Smooth muscle cell (in vitro differentiated cells): ENCODE measurements at regions not wholly inside any gene's neighbourhood (a gene's known extent, or its start where the extent isn't known, plus 50 kb on each side); places are given as distances from the start of the nearest gene placed in this dataset.

Source experiments
- DNase-seq: peaks from one replicate; lab custom pipeline; 2025; ENCODE audit not compliant: unreplicated experiment; lab: John Stamatoyannopoulos, UW
- H2AFZ ChIP-seq: fragments of 200-600 bp; sonication (generic); 2 replicates; pipeline ENCODE4 v1.6.0; 2016; ENCODE audit warnings: antibody characterized with exemption, low read depth, mild to moderate bottlenecking
- H3F3A ChIP-seq: fragments of 200-600 bp; sonication (generic); 2 replicates; pipeline ENCODE4 v1.6.0; 2017; ENCODE audit warnings: antibody characterized with exemption, low read depth
- H3K27ac ChIP-seq: fragments of 200-600 bp; sonication (generic); 2 replicates; pipeline ENCODE4 v1.5.1; 2016; ENCODE audit warnings: low read depth, mild to moderate bottlenecking
- H3K27me3 ChIP-seq: fragments of 200-600 bp; sonication (generic); 2 replicates; pipeline ENCODE4 v1.6.1; 2016; ENCODE audit warnings: low read depth, mild to moderate bottlenecking
- H3K36me3 ChIP-seq: fragments of 200-600 bp; sonication (generic); 2 replicates; pipeline ENCODE4 v1.5.1; 2016; ENCODE audit warnings: low read depth
- H3K4me1 ChIP-seq: fragments of 200-600 bp; sonication (generic); 2 replicates; pipeline ENCODE4 v1.5.1; 2016; ENCODE audit warnings: low read depth
- H3K4me2 ChIP-seq: fragments of 200-600 bp; sonication (generic); 2 replicates; pipeline ENCODE4 v1.6.0; 2016; ENCODE audit warnings: mild to moderate bottlenecking
- H3K4me3 ChIP-seq: fragments of 200-600 bp; sonication (generic); 2 replicates; pipeline ENCODE4 v1.5.1; 2016; ENCODE audit warnings: mild to moderate bottlenecking
- H3K79me2 ChIP-seq: fragments of 200-600 bp; sonication (generic); 2 replicates; pipeline ENCODE4 v1.6.0; 2016; ENCODE audit warnings: low read depth, mild to moderate bottlenecking
- H3K9ac ChIP-seq: fragments of 200-600 bp; sonication (generic); 2 replicates; pipeline ENCODE4 v1.6.0; 2016; ENCODE audit warnings: low read depth
- H3K9me3 ChIP-seq: fragments of 200-600 bp; sonication (generic); replicated peaks from 2 replicates; pipeline ENCODE4 v1.5.1; 2016; ENCODE audit warnings: low read depth
- H4K20me1 ChIP-seq: fragments of 200-600 bp; sonication (generic); 2 replicates; pipeline ENCODE4 v1.6.0; 2016; ENCODE audit warnings: low read depth
- CTCF ChIP-seq: fragments of 200-600 bp; sonication (generic); IDR thresholded peaks from 2 replicates; pipeline ENCODE4 v1.5.1; 2017; ENCODE audit warnings: borderline replicate concordance, mild to moderate bottlenecking, antibody characterized with exemption; ENCODE audit not compliant: insufficient read depth, poor library complexity, severe bottlenecking
- WGBS: methylation state at CpG from one replicate; pipeline ENCODE4 v1.1.7; 2016; ENCODE audit warnings: low lambda C conversion rate; 5-methylcytosine and 5-hydroxymethylcytosine counted together

- Histone ChIP-seq H3K9ac (no peak overlapping the region), H3K4me1 (peaks cover 7% of the 10 kb centered on the region), H3K27me3 (no peaks in the 10 kb centered on the region), H3K27ac (peak overlapping the region; percentile 57), H4K20me1 (no peaks in the 10 kb centered on the region), H3K4me3 (no peak overlapping the region), H3F3A (peaks cover 11% of the 10 kb centered on the region), H3K36me3 (no peaks in the 10 kb centered on the region), H2AFZ (peak overlapping the region; percentile 90), H3K79me2 (no peaks in the 10 kb centered on the region), H3K4me2 (peak overlapping the region; percentile 59), H3K9me3 (no peaks in the 10 kb centered on the region)
- 4% methylated on average over 1 of the region's 1 CpG for WGBS
- no peak for DNase-seq
- TF ChIP-seq CTCF: no peak
Measured at GRCh38 chr12:75848961-75849360, 182.6 kb downstream of the PHLDA1 start.

GRCh38 chr12:75848431-75848925 lies 183.1 kb downstream of the PHLDA1 start:
- Histone ChIP-seq H4K20me1 (no peaks in the 10 kb centered on the region), H3K27me3 (no peaks in the 10 kb centered on the region), H3K36me3 (no peaks in the 10 kb centered on the region), H3K27ac (peak overlapping the region; percentile 57), H3K4me3 (no peak overlapping the region), H3K79me2 (no peaks in the 10 kb centered on the region), H3K4me2 (peak overlapping the region; percentile 59), H3K4me1 (peaks cover 7% of the 10 kb centered on the region), H3K9ac (no peak overlapping the region), H3F3A (peaks cover 11% of the 10 kb centered on the region), H2AFZ (peak overlapping the region; percentile 90), H3K9me3 (no peaks in the 10 kb centered on the region)
- WGBS: 24% methylated on average over 7 of the region's 7 CpGs
- DNase-seq: no peak
- no peak for TF ChIP-seq CTCF

GRCh38 chr12:75846102-75846501 lies 185.5 kb downstream of the PHLDA1 start:
- Histone ChIP-seq H3K4me2 (no peak overlapping the region), H3K9me3 (no peaks in the 10 kb centered on the region), H2AFZ (no peak overlapping the region), H3K9ac (no peak overlapping the region), H3K36me3 (no peaks in the 10 kb centered on the region), H3K79me2 (no peaks in the 10 kb centered on the region), H3K4me3 (no peak overlapping the region), H3K27me3 (no peaks in the 10 kb centered on the region), H3F3A (peaks cover 11% of the 10 kb centered on the region), H4K20me1 (no peaks in the 10 kb centered on the region), H3K4me1 (peaks cover 7% of the 10 kb centered on the region), H3K27ac (no peak overlapping the region)
- TF ChIP-seq CTCF: no peak
- WGBS: 100% methylated on average over 1 of the region's 1 CpG
- no peak for DNase-seq

- H3K4me1 ChIP-seq: peaks cover 7% of the 10 kb centered on the region
- no peaks in the 10 kb centered on the region for H3K9me3 ChIP-seq
- H3K27ac ChIP-seq: no peak overlapping the region
- no peaks in the 10 kb centered on the region for H3K36me3 ChIP-seq
- DNase-seq: no peak
- 80% methylated on average over 6 of the region's 6 CpGs for WGBS
- no peak overlapping the region for H2AFZ ChIP-seq
- H3K9ac ChIP-seq: no peak overlapping the region
- no peaks in the 10 kb centered on the region for H3K79me2 ChIP-seq
- TF ChIP-seq CTCF: no peak
- no peak overlapping the region for H3K4me2 ChIP-seq
- no peaks in the 10 kb centered on the region for H3K27me3 ChIP-seq
- no peak overlapping the region for H3K4me3 ChIP-seq
- H3F3A ChIP-seq: peaks cover 7% of the 10 kb centered on the region
- H4K20me1 ChIP-seq: no peaks in the 10 kb centered on the region
Measured at GRCh38 chr12:75844985-75845384, 186.6 kb downstream of the PHLDA1 start.
